SIG-M5 treated with dmso at 0.1 percent for 504 hours (cell line): ENCODE measurements at regions not wholly inside any gene's neighbourhood (a gene's known extent, or its start where the extent isn't known, plus 50 kb on each side); places are given as distances from the start of the nearest gene placed in this dataset.
"Not testable (repeated sequence)": the region's sequence is repeated elsewhere in the genome, so short reads cannot be mapped to it uniquely, and the experiment has no call there.

Experiments
- DNase-seq: peaks from one replicate; lab custom pipeline; 2025; ENCODE audit not compliant: unreplicated experiment; lab: John Stamatoyannopoulos, UW

DNA sequence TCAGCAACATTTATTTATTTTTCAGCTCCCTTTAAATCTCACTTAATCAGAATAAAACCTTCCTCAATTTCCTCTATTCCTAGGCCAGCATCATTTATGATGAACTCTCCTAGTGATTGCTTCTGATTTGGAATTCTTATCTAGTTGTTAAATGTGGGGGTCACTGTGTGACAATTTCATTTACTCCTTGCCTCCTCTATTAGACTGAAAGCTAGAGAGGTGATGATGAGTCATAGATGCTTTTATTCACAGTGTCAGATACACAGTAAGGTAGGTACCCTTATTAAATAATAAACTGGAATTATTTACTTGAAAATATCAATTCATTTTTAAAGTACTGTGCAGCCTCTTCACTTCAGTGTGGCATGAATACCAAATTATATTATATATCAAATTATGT, 960.6 kb downstream of the MAT2B start:
- no peak for DNase-seq

GRCh38 chr5:164470312-164470711, 964.9 kb downstream of the MAT2B start:
- no peak for DNase-seq

DNA sequence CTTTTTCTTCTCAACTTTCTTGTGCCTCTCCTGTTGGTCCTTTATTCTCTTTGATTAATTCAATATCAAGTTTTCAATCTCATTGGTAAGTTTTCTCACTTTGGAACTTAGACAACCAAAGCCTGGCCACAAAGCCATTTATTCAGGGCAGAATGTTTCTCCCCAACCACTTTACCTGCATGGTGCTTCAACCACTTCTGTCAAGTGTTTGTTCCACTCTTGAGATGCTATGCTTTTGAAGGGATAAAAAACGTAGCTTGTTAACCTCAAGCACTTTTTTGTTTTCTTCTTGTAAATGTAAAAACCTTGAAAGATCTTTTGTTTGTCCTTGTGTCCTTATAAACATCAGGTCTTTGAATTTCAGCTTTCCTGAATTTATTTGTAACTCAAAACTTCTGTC, 966.7 kb downstream of the MAT2B start:
- DNase-seq: no peak

GRCh38 chr5:164475339-164475977, 970.0 kb downstream of the MAT2B start:
- no peak for DNase-seq

- DNase-seq: no peak
Measured at GRCh38 chr5:164481270-164481669, 975.9 kb downstream of the MAT2B start.

DNA sequence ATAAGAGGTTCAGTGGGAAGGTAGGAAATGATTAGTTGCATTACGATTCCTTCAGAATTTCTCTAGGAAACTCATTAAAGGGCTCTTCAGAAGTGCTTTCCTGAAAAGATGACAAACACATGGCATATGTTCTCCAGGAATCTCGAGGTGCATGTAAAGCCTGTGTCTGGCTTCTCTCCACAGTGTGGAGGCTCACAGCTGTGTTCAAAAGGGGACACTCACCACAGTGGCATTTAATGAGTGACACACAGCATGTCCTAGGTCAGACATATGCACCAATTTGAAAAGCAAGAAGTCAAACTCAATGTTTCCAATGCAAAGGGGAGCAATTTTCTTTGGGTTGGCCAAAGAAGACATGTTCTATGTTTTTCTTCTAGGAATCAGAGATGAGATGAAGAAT, 976.9 kb downstream of the MAT2B start:
- no peak for DNase-seq

- DNase-seq: no peak
Measured at GRCh38 chr5:164484948-164485347, 979.5 kb downstream of the MAT2B start.

DNA sequence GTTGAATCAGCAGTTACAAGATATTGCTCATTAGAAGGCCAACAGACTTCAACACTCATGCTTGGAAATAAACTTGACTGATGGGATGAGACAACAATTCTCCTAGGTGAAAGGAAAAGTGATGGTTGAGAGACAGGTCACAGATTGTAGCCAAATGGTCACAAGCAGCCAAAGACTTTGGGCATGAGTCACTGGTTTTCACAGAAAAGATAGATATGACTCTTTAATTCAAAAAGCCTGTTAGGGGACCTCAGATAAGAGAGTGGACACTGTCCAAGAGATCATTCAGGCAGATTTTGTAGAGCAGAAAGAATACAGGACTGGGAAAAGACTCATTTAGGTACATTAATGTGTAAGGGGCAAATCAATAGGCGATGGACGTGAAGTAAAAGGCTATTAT, 982.5 kb downstream of the MAT2B start:
- DNase-seq: no peak

GRCh38 chr5:164497311-164498064, 992.1 kb downstream of the MAT2B start:
- DNase-seq: no peak

DNA sequence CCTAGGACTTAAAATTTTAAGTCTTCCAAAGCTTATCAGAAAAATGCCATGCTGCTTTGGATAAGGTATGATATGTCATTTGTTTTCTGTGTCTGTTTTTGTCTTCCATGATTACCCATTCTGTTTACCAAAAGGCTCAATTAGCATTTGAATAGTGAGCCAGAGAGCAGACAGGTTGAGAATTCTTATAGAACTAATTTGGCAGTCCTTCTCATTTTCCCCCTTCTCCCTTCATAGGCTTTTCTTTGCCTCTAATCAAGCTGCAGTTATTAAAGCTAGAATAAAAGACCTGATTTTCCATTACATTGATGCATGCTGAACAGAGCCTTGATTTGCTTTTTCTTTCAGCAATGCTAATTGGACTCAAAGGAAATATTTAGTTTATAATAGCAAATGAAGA, 993.0 kb downstream of the MAT2B start:
- DNase-seq: no peak

GRCh38 chr5:164500856-164501255, 995.4 kb downstream of the MAT2B start:
- no peak for DNase-seq

- no peak for DNase-seq
Measured at GRCh38 chr5:164501344-164501743, 995.9 kb downstream of the MAT2B start.

DNA sequence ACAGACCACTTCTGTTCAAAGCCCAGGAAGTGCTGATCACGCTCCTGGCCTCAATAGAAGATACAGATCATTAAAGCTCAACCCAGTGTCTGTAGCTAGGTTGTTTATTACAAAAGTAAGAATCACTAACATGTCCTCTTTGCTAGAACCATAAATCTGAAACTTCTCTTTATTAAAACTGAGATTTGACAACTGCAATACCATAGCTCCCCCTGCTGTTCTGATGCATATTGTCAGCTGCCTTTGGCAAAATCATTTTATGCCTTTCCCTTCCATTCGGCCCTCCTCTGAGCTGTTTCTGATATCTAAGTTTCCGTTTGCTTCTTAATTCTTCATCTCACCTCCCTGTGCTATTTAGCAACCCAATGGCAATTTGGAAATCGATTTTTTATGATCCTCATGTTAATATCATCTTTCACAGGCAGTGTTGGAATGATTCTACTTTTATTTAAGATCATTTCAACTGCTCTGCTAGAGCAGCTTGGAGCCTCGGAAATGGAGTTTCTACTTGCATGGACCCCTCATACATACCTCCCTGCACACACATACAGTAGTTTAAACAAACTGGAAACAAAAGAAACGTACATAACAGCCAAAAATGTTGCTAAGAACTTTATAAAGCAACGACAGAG, 998.8 kb downstream of the MAT2B start:
- DNase-seq: peak; percentile 65

- DNase-seq: no peak
Measured at GRCh38 chr5:164505791-164506190, 1000.4 kb downstream of the MAT2B start.

DNA sequence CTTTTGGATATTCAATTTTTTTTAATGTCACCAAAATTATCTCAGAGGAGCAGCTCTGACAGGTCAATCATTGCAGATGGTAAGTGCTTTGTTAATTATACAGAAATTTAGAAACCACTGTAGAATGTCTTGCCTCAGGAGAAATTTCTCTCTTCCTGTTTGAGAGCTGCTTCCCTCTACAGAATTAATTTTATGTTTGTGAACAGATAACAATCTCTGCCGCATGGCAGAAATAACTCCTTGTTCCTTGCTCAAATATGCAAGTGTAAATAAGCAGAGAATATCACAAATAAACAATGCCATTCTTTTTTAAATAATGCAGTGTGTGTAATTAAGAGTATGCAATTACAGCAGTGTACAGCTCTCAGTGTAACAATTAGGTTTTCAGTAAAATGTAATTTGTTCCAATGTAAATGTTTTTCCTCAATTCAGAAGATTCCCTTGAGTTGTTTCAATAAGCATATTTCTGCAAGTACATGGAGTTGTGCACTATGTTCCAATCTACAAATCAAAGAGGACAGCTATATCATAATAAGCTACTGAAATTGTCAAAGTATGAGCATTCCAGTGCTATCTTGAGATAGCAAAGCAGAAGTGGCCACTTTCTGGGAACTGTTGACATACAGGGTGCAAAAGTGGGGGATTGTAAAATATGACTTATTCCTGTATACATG, 1012.8 kb downstream of the MAT2B start:
- no peak for DNase-seq

DNA sequence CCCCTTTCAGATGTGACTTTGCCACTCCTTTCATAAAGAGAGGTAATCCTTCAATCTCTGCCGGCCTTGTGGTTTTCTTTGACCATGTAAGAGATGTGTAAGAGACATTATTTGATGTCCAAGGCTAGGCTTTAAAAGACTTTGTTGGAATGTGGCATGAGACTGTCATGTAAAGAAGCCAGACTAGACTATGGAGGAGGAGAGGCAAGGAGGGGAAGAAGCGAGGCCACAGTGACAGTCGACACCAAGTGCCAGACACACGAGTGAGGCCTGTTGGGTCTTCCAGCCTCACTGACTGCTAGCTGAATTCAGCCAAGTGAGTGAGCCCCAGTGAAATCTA, 1013.3 kb downstream of the MAT2B start:
- no peak for DNase-seq

DNA sequence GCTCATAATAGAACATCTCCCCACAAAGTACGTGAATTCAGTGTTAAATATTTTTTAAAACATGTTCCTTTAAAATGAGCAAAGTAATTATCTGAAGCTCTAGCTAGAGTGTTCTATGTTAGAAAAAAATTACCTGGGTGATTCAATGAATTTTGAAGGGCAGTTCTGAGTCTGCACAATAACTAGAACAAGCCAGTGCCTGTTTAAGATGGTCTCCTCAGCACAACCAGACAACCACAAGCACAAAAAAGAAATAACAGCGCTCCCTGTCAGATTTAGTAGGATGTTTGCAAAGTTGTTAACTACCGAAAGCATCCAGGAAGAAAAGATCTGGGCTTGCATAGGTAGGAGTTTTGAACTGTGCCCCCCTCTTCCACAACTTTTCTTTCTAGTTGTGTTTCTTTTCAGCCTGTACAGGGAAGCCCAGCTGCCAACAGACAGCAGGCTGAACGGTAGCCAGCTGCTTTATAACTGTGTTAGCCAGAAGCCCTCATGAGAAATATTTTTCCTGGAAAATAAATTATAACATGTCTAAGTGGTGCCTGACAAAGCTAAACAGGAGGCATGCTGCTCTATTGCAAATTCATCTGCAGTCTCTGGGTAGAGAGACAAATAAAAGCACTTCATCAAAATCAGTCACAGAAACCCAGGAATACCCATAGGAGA, 1026.9 kb downstream of the MAT2B start:
- no peak for DNase-seq

- not testable (repeated sequence) for DNase-seq
Measured at GRCh38 chr5:164533426-164533825, 1028.0 kb downstream of the MAT2B start.

DNA sequence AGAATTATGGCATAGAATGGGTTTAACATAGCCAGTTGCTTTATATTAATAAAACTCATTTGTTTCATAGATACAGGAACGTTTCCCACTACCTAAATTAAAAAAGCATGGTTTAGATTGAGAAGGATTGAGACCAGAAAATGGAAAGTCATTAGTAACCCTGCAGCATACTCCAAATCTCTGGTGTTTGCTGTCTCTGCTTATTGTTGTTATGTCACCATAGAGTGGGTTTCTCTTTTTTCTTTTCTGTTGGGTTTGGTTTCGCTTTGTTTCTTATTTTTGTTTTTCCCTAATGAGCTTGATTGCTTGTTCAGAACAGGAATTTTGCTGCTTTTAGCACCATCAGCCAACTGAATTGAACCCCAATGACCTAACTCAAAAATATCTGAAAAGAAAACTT, 1034.8 kb downstream of the MAT2B start:
- DNase-seq: no peak

- DNase-seq: no peak
Measured at GRCh38 chr5:164545507-164545906, 1040.1 kb downstream of the MAT2B start.

DNA sequence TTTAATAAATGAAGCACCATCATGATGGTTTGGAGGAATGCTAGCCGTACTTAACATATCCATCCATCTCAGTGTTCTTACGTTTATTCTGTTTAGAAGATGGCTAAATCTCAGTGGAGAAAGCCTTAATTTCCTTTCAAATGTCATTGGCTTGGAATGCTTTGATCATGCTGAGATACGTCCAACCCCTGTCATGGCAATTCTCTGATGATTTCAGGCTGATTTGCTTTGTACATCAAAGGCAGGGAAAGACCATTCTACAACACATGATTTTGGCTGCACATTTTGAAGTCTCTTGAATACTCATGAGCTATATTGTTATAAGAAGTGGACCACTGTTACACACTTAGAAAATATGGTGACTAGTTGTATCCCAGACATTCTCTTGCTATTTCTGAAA, 1048.4 kb downstream of the MAT2B start:
- no peak for DNase-seq
